GM19455 (cell line): ENCODE measurements at regions not wholly inside any gene's neighbourhood (a gene's known extent, or its start where the extent isn't known, plus 50 kb on each side); places are given as distances from the start of the nearest gene placed in this dataset.

Experiments
- ATAC-seq: cut with Tn5 transposase; IDR thresholded peaks from one replicate; pipeline ENCODE4 v1.9.1; 2021; ENCODE audit not compliant: unreplicated experiment

DNA sequence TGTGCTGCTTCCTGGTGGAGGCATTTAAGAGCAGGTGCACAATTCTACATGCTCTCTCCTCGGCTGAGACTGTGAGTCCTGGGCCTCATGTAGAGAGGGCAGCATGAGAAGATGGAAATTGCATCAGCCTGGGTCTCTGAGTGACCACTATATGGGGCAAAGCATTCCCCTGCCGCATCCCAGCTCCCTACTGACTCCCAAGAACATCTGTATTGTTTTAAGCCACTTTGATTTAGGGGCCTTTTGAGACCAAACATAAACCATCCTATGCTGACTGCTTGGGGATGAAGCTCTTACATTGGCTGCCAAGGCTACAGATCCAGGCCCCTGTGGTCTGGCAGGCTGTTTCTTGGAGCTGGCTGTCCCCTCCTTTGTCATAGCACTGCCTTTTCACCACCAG, 101.3 kb upstream of the TBX20 start:
- no peak for ATAC-seq

DNA sequence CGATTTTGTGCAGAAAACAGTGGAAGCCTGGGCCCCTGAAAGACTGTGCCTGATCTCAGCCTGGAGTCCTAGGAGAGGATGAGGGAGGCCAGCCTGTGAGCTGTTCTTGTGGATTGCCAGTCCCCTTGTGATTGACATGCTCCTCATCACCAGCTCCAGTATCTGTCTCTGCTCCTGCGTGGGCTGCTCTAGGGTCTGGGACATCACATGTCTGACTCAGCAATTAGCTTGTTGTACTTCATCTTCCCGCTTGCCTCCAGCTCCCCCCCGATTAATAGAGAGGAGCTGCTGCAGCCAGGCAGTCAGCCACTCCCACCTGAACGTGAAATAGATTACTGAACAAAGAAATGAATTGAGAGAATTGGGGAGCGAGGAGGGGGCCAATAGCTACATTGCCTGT, 99.6 kb upstream of the TBX20 start:
- no peak for ATAC-seq

DNA sequence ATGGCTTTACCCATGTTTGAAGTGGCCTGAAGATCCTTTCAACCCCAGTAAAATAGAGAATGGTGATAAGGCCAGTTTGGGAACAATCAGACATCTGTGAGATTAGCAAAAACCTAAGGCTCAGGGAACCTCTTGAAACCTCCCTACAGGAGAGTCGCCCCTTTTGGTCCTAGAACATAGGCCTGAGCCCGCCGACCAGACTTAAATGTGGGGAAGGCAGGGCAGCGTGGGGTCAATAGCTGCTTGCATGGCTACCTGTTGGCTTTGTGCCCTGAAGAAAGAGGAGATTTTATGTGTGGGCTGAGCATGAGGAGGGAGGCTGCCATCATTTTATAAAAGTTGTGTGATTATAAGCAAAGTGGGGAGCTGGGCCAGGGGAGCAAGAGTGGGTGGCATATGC, 97.6 kb upstream of the TBX20 start:
- no peak for ATAC-seq

- no peak for ATAC-seq
Observed at GRCh38 chr7:35348611-35349400, 94.9 kb upstream of the TBX20 start.

DNA sequence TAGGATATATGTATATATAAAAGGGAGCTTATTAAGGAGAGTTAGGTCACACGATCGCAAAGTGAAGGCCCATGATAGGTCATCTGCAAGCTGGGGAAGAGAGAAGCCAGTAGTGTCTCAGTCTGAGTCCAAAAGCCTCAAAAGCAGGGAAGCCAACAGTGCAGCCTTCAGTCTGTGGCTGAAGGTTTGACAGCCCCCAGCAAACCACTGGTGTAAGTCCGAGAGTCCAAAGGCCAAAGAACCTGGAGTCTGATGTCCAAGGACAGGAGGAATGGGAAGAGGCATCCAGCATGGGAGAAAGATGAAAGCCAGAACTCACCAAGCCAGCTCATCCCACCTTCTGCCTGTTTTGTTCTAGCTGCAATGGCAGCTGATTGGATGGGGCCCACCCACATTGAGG, 88.9 kb upstream of the TBX20 start:
- no peak for ATAC-seq

DNA sequence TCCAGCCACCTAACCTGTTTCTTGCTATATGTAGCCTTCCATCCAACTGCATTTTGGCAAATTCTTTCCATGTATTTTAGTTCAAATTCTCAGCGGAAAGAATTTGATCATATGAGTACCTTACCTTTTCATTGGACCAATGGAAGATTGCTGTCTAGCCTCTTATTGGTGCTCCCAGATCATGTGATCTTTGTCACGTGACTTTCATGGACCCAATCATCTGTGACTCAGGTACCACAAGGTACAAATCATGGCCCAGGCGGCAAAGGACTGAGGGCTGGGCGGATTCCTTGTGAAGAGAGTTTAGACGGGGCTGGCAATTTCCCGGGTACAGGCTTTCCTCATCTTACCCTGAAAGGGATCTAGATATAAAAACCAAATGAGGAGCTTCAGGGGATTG, 85.9 kb upstream of the TBX20 start:
- ATAC-seq = no peak

- no peak for ATAC-seq
Observed at GRCh38 chr7:35336444-35336843, 82.5 kb upstream of the TBX20 start.

- no peak for ATAC-seq
Observed at GRCh38 chr7:35334506-35334905, 80.6 kb upstream of the TBX20 start.

GRCh38 chr7:35333265-35333664, 79.4 kb upstream of the TBX20 start:
- ATAC-seq = no peak

- ATAC-seq = no peak
Observed at GRCh38 chr7:35331730-35332678, 78.1 kb upstream of the TBX20 start.

DNA sequence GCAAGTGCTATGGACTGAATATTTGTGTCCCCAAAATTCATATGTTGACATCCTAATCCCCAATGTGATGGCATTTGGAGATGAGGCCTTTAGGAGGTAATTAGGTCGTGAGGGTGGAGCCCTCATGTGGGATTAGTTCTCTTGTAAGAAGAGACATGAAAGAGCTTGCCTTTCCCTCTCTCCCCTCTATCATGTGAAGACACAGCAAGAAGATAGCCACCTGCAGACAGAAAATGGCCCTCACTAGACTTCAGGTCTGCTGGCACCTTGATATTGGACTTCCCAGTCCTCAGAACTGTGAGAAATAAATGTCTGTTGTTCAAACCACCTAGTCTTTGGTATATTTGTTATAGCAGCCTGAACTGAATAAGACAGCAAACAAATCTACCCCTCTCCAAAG, 75.1 kb upstream of the TBX20 start:
- ATAC-seq = no peak

DNA sequence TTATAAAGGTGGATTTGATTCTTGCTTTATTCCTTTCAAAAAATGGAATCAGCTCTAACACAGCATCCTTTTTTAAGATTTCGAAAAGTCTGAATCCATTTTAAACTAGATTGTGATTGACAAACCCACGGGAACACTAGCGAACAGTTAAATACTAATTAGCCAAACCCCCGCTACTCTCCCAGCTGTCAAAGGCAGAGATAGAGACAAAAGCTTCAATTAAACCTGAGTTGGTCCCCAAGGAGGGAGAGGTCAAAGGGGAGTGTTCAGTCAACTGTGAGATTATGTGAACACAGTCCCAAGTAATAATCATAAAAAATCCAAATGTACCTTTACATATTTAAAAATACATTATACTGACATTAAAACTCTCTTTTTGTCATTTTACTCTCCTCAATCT, 65.7 kb upstream of the TBX20 start:
- ATAC-seq = no peak

DNA sequence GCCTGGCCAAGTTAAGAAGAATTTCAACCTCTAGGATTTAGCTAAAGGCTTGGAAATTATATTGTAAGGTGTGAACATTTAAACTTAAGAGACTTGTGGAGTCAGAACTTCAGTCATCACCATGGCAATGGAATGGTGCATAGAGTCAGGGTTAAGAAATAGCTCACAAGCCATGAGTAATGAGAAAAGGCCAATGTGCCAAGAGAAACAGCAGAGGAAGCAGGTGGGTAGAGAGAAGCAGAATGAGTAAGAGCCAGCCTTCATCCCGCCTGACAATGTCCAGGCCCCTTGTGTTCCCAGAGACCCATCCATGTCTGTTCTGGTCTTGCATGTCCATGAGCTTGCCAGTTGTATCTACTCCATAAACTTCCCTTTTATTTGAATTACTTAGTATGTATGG, 62.6 kb upstream of the TBX20 start:
- no peak for ATAC-seq

- no peak for ATAC-seq
Observed at GRCh38 chr7:35315517-35315916, 61.6 kb upstream of the TBX20 start.

DNA sequence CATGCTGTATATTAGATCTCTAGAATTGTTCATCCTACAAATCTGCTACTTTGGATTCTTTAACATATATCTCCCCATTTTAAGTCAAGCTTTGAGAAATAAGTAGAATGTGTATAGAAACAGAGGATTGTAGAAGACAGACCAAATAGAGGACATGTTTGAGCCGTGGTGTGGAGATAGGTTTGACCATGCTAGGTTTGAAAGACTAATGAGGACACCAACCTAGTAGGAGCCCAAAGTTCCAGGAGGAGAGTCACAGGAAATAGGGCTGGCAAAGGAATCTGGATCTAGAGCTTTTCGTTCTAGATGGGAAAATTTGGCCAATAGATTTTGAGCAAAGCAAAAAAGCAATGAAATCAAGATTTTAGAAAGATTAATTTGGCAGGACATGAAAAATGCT, 60.5 kb upstream of the TBX20 start:
- ATAC-seq = no peak

GRCh38 chr7:35313575-35313974, 59.7 kb upstream of the TBX20 start:
- no peak for ATAC-seq
